H9 (cell line): ENCODE measurements at regions not wholly inside any gene's neighbourhood (a gene's known extent, or its start where the extent isn't known, plus 50 kb on each side); places are given as distances from the start of the nearest gene placed in this dataset.

Experiments used
- DNase-seq: peaks from one replicate; pipeline ENCODE4 v3.0.0-alpha.2; 2017
- H2AFZ ChIP-seq: one replicate; pipeline ENCODE4 v1.6.1; 2013; ENCODE audit warnings: mild to moderate bottlenecking, low read length, control low read depth, moderate library complexity
- H2AK5ac ChIP-seq: 2 replicates; pipeline ENCODE4 v1.6.1; 2013; ENCODE audit warnings: low read length, control low read depth, mixed read lengths; ENCODE audit not compliant: insufficient read length
- H2BK120ac ChIP-seq: one replicate; pipeline ENCODE4 v1.6.1; 2013; ENCODE audit warnings: low read depth, mild to moderate bottlenecking, low read length, control low read depth, inconsistent platforms; ENCODE audit not compliant: poor library complexity, severe bottlenecking
- H2BK12ac ChIP-seq: 2 replicates; pipeline ENCODE4 v1.6.1; 2013; ENCODE audit warnings: low read length, control low read depth, mixed read lengths, low read depth; ENCODE audit not compliant: insufficient read length
- H2BK15ac ChIP-seq: 2 replicates; pipeline ENCODE4 v1.6.1; 2013; ENCODE audit warnings: low read depth, low read length, control low read depth
- H2BK20ac ChIP-seq: one replicate; pipeline ENCODE4 v1.6.1; 2013; ENCODE audit warnings: low read depth, mild to moderate bottlenecking, low read length, control low read depth, inconsistent platforms; ENCODE audit not compliant: poor library complexity, severe bottlenecking
- H2BK5ac ChIP-seq: 2 replicates; pipeline ENCODE4 v1.6.1; 2013; ENCODE audit warnings: low read length, control low read depth, mixed read lengths; ENCODE audit not compliant: insufficient read length
- H3K14ac ChIP-seq: 2 replicates; pipeline ENCODE4 v1.6.1; 2013; ENCODE audit warnings: low read length, control low read depth; ENCODE audit not compliant: insufficient read depth
- H3K18ac ChIP-seq: 2 replicates; pipeline ENCODE4 v1.6.1; 2013; ENCODE audit warnings: low read depth, mild to moderate bottlenecking, mixed read lengths, low read length, control low read depth; ENCODE audit not compliant: insufficient read length
- H3K23ac ChIP-seq: 2 replicates; pipeline ENCODE4 v1.6.1; 2013; ENCODE audit warnings: low read length, control low read depth, mixed read lengths, low read depth; ENCODE audit not compliant: insufficient read length
- H3K23me2 ChIP-seq: 2 replicates; pipeline ENCODE4 v1.6.1; 2013; ENCODE audit warnings: low read depth, mild to moderate bottlenecking, mixed read lengths, low read length, control low read depth; ENCODE audit not compliant: insufficient read length, poor library complexity, severe bottlenecking
- H3K27ac ChIP-seq: 2 replicates; pipeline ENCODE4 v1.5.1; 2013; ENCODE audit warnings: low read length, control low read depth, mixed read lengths, low read depth; ENCODE audit not compliant: insufficient read length
- H3K27me3 ChIP-seq: 2 replicates; pipeline ENCODE4 v1.6.1; 2013; ENCODE audit warnings: low read length, control low read depth, inconsistent platforms; ENCODE audit not compliant: insufficient read depth
- H3K4ac ChIP-seq: 2 replicates; pipeline ENCODE4 v1.6.1; 2013; ENCODE audit warnings: low read depth, mild to moderate bottlenecking, control low read depth, inconsistent platforms, low read length, moderate library complexity
- H3K4me1 ChIP-seq: 2 replicates; pipeline ENCODE4 v1.6.1; 2013; ENCODE audit warnings: low read length, control low read depth, inconsistent platforms; ENCODE audit not compliant: insufficient read depth
- H3K4me2 ChIP-seq: 2 replicates; pipeline ENCODE4 v1.6.1; 2013; ENCODE audit warnings: low read length, control low read depth, mixed read lengths; ENCODE audit not compliant: insufficient read length, insufficient read depth
- H3K56ac ChIP-seq: 2 replicates; pipeline ENCODE4 v1.6.1; 2013; ENCODE audit warnings: low read depth, mild to moderate bottlenecking, mixed read lengths, low read length, control low read depth; ENCODE audit not compliant: insufficient read length
- H3K79me1 ChIP-seq: 2 replicates; pipeline ENCODE4 v1.6.1; 2013; ENCODE audit warnings: low read depth, mild to moderate bottlenecking, moderate library complexity, low read length, control low read depth, inconsistent platforms; ENCODE audit not compliant: insufficient read depth, poor library complexity, severe bottlenecking
- H3K79me2 ChIP-seq: 2 replicates; pipeline ENCODE4 v1.6.1; 2013; ENCODE audit warnings: low read length, control low read depth, inconsistent platforms; ENCODE audit not compliant: insufficient read depth
- H3K9ac ChIP-seq: 2 replicates; pipeline ENCODE4 v1.6.1; 2013; ENCODE audit warnings: low read length, control low read depth, mixed read lengths; ENCODE audit not compliant: insufficient read length; ENCODE audit errors: extremely low read depth
- H3K9me3 ChIP-seq: one replicate; pipeline ENCODE4 v1.6.1; 2013; ENCODE audit warnings: low read depth, low read length, inconsistent platforms; ENCODE audit not compliant: control insufficient read depth
- H3T11ph ChIP-seq: one replicate; pipeline ENCODE4 v1.6.1; 2013; ENCODE audit warnings: mild to moderate bottlenecking, low read length, control low read depth, inconsistent platforms
- H4K20me1 ChIP-seq: one replicate; pipeline ENCODE4 v1.6.1; 2013; ENCODE audit not compliant: control insufficient read depth, insufficient read length, insufficient read depth
- H4K5ac ChIP-seq: 2 replicates; pipeline ENCODE4 v1.6.1; 2013; ENCODE audit warnings: low read depth, mild to moderate bottlenecking, mixed read lengths, low read length, control low read depth; ENCODE audit not compliant: insufficient read length
- H4K8ac ChIP-seq: replicated peaks from 2 replicates; pipeline ENCODE4 v1.6.1; 2013; ENCODE audit warnings: low read length, control low read depth, mixed read lengths, low read depth; ENCODE audit not compliant: insufficient read length
- H4K91ac ChIP-seq: 2 replicates; pipeline ENCODE4 v1.6.1; 2013; ENCODE audit warnings: low read depth, mild to moderate bottlenecking, moderate library complexity, mixed read lengths, low read length, control low read depth; ENCODE audit not compliant: insufficient read length
- H3K27ac Mint-ChIP-seq, 3 experiments: 2 replicates in 2 of 3; 3 replicates in 1 of 3; pipeline ENCODE4 v1.8.0; 2020 to 2021; ENCODE audit warnings: mixed read lengths in 3 of 3, mild to moderate bottlenecking in 1 of 3, moderate library complexity in 1 of 3
- H3K27me3 Mint-ChIP-seq: 2 replicates; pipeline ENCODE4 v1.8.0; 2021; ENCODE audit warnings: low read depth, mild to moderate bottlenecking, moderate library complexity, mixed read lengths
- H3K36me3 Mint-ChIP-seq, 3 experiments: 2 replicates in 2 of 3; 3 replicates in 1 of 3; pipeline ENCODE4 v1.8.0; 2020 to 2021; ENCODE audit warnings: low read depth in 3 of 3, mixed read lengths in 3 of 3; ENCODE audit not compliant: insufficient read depth in 1 of 3
- H3K4me1 Mint-ChIP-seq, 2 experiments: 2 replicates each; pipeline ENCODE4 v1.8.0; 2020; ENCODE audit warnings: mixed read lengths in 2 of 2
- H3K4me3 Mint-ChIP-seq, 2 experiments: 2 replicates in 1 of 2; 3 replicates in 1 of 2; pipeline ENCODE4 v1.8.0; 2020 to 2021; ENCODE audit warnings: mild to moderate bottlenecking in 2 of 2, mixed read lengths in 2 of 2, moderate library complexity in 1 of 2
- H3K9me3 Mint-ChIP-seq, 2 experiments: 2 replicates in 1 of 2; 3 replicates in 1 of 2; pipeline ENCODE4 v1.8.0; 2020; ENCODE audit warnings: mild to moderate bottlenecking in 2 of 2, mixed read lengths in 2 of 2, moderate library complexity in 1 of 2
- WGBS: extraction: QIAGEN DNeasy Blood & Tissue Kit; methylation state at CpG from one replicate; pipeline ENCODE4 v1.1.7; 2013; ENCODE audit warnings: missing lambda C conversion rate, low lambda C conversion rate, mixed read lengths; ENCODE audit not compliant: insufficient read length; ENCODE audit errors: extremely low coverage; 5-methylcytosine and 5-hydroxymethylcytosine counted together
- TF ChIP-seq, protein P1 (sequence below): fragments of 200-600 bp; sonication (generic); conservative IDR thresholded peaks from 3 replicates; pipeline ENCODE4 v1.8.0; 2021; ENCODE audit warnings: antibody characterized with exemption, mild to moderate bottlenecking

DNA sequence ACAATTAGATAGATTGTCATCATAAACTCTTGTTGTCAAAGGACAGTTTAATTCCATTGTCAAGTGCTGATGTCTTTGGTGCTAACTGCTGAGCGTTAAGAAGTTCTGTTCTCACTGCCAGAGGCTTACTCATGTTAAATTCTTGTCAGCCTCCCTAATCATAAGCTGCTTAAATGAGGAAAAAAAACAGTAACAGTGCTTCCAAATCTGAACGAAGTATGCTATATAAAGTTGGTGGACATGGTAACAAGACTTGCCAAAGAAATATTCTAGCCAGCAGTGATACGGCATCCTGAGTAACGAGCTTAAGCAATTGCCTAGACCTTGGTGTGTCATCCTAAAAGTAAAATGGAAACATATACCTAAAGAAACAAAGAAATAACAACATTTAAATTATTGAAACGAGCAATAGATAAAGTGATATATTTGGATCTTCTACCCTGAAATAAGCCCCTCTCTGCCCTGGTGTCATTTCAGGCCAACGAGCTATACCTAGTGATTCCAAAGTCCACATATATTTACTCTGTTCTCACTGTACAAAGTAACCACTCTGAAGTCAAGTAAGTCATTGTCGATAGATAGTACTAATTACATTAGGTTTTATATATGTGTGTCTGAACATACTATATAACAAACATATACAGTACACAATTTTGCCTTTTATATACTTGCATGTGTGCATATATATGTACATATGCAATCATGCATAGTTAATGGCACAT is 339.7 kb upstream of the HS3ST1 start:
- H3K4me1 ChIP-seq: no peaks in the 10 kb centered on the region
- H4K20me1 ChIP-seq: no peaks in the 10 kb centered on the region
- H2BK15ac ChIP-seq: no peak overlapping the region
- DNase-seq: no peak
- H4K91ac ChIP-seq: no peak overlapping the region
- no peak overlapping the region for H2BK5ac ChIP-seq
- H2BK12ac ChIP-seq: no peak overlapping the region
- Mint-ChIP-seq H3K27me3 (no peaks in the 10 kb centered on the region), H3K9me3 (peaks cover 0 to 10% of the 10 kb centered on the region in 2 experiments; a peak in 4 of 5 replicates), H3K27ac (no peak overlapping the region), H3K4me3 (no peak overlapping the region), H3K36me3 (peaks cover 0 to 5% (median 0%) of the 10 kb centered on the region in 3 experiments; a peak in 4 of 7 replicates), H3K4me1 (0 out of 4 replicates have a peak, but pooled peaks cover 0 to 2% of the 10 kb centered on the region in 2 experiments)
- no peak overlapping the region for H2BK20ac ChIP-seq
- H3K14ac ChIP-seq: no peak overlapping the region
- H3T11ph ChIP-seq: no peak overlapping the region
- no peaks in the 10 kb centered on the region for H3K23me2 ChIP-seq
- H4K8ac ChIP-seq: no peak overlapping the region
- no peak overlapping the region for H3K27ac ChIP-seq
- H3K9me3 ChIP-seq: no peaks in the 10 kb centered on the region
- no peak overlapping the region for H3K56ac ChIP-seq
- no peak overlapping the region for H3K23ac ChIP-seq
- no CpG with 5 or more reads among the region's 7 CpGs for WGBS
- H3K27me3 ChIP-seq: no peaks in the 10 kb centered on the region
- no peaks in the 10 kb centered on the region for H3K79me1 ChIP-seq
- H2AK5ac ChIP-seq: no peak overlapping the region
- H3K9ac ChIP-seq: no peak overlapping the region
- TF ChIP-seq, protein P1, sequence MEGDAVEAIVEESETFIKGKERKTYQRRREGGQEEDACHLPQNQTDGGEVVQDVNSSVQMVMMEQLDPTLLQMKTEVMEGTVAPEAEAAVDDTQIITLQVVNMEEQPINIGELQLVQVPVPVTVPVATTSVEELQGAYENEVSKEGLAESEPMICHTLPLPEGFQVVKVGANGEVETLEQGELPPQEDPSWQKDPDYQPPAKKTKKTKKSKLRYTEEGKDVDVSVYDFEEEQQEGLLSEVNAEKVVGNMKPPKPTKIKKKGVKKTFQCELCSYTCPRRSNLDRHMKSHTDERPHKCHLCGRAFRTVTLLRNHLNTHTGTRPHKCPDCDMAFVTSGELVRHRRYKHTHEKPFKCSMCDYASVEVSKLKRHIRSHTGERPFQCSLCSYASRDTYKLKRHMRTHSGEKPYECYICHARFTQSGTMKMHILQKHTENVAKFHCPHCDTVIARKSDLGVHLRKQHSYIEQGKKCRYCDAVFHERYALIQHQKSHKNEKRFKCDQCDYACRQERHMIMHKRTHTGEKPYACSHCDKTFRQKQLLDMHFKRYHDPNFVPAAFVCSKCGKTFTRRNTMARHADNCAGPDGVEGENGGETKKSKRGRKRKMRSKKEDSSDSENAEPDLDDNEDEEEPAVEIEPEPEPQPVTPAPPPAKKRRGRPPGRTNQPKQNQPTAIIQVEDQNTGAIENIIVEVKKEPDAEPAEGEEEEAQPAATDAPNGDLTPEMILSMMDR: no peak
- H3K4ac ChIP-seq: no peak overlapping the region
- no peak overlapping the region for H3K18ac ChIP-seq
- H4K5ac ChIP-seq: no peak overlapping the region
- H2BK120ac ChIP-seq: no peak overlapping the region
- no peak overlapping the region for H3K4me2 ChIP-seq
- no peak overlapping the region for H2AFZ ChIP-seq
- H3K79me2 ChIP-seq: no peaks in the 10 kb centered on the region
